ENCODE measurements at regions not wholly inside any gene's neighbourhood (a gene's known extent, or its start where the extent isn't known, plus 50 kb on each side); places are given as distances from the start of the nearest gene placed in this dataset.

DNA sequence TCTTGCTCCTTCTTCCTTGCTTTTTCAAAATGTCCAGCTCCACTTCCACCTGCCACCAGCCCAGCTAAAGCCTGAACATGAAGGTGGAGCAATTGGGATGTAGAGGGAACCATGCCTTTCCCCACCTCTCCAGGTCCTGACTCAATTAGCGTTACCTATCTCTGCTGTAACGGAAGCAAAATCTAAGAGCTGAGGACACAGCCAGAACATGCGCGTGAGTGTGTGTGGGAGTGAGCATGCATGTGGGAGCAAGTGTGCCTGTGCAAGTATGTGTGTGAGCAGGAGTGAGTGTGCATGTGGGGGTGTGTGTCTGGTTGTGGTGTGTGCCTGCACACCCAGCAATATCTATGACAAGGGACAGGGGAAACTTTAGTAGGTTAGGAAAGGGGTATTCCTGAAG lies 364.5 kb downstream of the MID1IP1 start:
- intact Hi-C loops (cut with DNase I): no loop called here
- 92 to 98% methylated on average over 4 of the region's 4 CpGs for WGBS, 2 donors
- Histone ChIP-seq H3K4me1 (no peaks in the 10 kb centered on the region), H3K36me3 (replicated peaks in 1 of 2; ENCODE audit: insufficient read depth in 1 of 2, low read depth in 2 of 2) (no peaks in the 10 kb centered on the region), H3K27ac (no peak overlapping the region), H3K27me3 (no peaks in the 10 kb centered on the region), H3K4me3 (no peak overlapping the region), H3K9me3 (no peaks in the 10 kb centered on the region)
- ATAC-seq: no peak
- no peak for DNase-seq
- TF ChIP-seq, protein P1, sequence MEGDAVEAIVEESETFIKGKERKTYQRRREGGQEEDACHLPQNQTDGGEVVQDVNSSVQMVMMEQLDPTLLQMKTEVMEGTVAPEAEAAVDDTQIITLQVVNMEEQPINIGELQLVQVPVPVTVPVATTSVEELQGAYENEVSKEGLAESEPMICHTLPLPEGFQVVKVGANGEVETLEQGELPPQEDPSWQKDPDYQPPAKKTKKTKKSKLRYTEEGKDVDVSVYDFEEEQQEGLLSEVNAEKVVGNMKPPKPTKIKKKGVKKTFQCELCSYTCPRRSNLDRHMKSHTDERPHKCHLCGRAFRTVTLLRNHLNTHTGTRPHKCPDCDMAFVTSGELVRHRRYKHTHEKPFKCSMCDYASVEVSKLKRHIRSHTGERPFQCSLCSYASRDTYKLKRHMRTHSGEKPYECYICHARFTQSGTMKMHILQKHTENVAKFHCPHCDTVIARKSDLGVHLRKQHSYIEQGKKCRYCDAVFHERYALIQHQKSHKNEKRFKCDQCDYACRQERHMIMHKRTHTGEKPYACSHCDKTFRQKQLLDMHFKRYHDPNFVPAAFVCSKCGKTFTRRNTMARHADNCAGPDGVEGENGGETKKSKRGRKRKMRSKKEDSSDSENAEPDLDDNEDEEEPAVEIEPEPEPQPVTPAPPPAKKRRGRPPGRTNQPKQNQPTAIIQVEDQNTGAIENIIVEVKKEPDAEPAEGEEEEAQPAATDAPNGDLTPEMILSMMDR (IDR thresholded peaks at IDR 0.05): no peak
- no peak for TF ChIP-seq POLR2A (IDR thresholded peaks at IDR 0.05)

- DNase-seq: no peak
- H3K27me3 ChIP-seq: no peaks in the 10 kb centered on the region
- no peaks in the 10 kb centered on the region for H3K9me3 ChIP-seq
- H3K4me3 ChIP-seq: no peak overlapping the region
- H3K36me3 ChIP-seq (replicated peaks in 1 of 2; ENCODE audit: insufficient read depth in 1 of 2, low read depth in 2 of 2): no peaks in the 10 kb centered on the region
- no peak overlapping the region for H3K27ac ChIP-seq
- no peak for ATAC-seq
- 70 to 72% methylated on average over 2 to 5 of the region's 5 CpGs for WGBS, 2 donors
- intact Hi-C loops (cut with DNase I): no loop called here
- TF ChIP-seq, protein P1 (IDR thresholded peaks at IDR 0.05): no peak
- no peak for TF ChIP-seq POLR2A (IDR thresholded peaks at IDR 0.05)
- no peaks in the 10 kb centered on the region for H3K4me1 ChIP-seq
Observed at GRCh38 chrX:39167791-39168190, 366.5 kb downstream of the MID1IP1 start.

DNA sequence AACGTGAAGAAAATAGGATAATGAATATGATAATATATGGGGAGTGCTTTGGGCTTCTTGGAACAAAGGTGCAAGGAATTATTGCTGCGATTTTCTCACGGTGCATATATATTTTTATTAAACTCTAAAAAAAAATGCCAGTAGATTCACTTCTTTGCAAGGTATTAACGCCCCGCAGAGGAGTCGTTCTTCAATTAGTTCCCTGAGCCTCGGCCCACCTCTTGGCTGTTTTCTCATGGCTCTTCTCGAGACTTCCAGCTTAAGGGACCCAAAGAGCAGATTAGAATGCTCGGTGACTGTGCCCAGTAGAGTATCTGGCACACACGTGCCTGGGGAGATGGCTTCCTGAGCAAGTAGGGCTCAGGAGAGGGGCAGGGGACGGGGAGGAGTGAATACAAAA lies 367.4 kb downstream of the MID1IP1 start:
- no peaks in the 10 kb centered on the region for H3K9me3 ChIP-seq
- H3K27ac ChIP-seq: no peak overlapping the region
- intact Hi-C loops (cut with DNase I): no loop called here
- no peaks in the 10 kb centered on the region for H3K27me3 ChIP-seq
- H3K4me3 ChIP-seq: no peak overlapping the region
- H3K4me1 ChIP-seq: no peaks in the 10 kb centered on the region
- 76 to 81% methylated on average over 11 of the region's 11 CpGs for WGBS, 2 donors
- no peak for TF ChIP-seq POLR2A (IDR thresholded peaks at IDR 0.05)
- DNase-seq: no peak
- ATAC-seq: no peak
- H3K36me3 ChIP-seq (replicated peaks in 1 of 2; ENCODE audit: insufficient read depth in 1 of 2, low read depth in 2 of 2): no peaks in the 10 kb centered on the region

GRCh38 chrX:39169976-39170375 lies 368.7 kb downstream of the MID1IP1 start:
- ATAC-seq: no peak

GRCh38 chrX:39170464-39170863 lies 369.2 kb downstream of the MID1IP1 start:
- intact Hi-C loops (cut with DNase I): no loop called here
- H3K4me1 ChIP-seq: no peaks in the 10 kb centered on the region
- DNase-seq (no peak), ATAC-seq (no peak)
- H3K27me3 ChIP-seq: no peaks in the 10 kb centered on the region
- H3K27ac ChIP-seq: no peak overlapping the region
- H3K9me3 ChIP-seq: no peaks in the 10 kb centered on the region
- 79 to 88% methylated on average over 3 of the region's 3 CpGs for WGBS, 2 donors
- H3K36me3 ChIP-seq (replicated peaks in 1 of 2; ENCODE audit: insufficient read depth in 1 of 2, low read depth in 2 of 2): no peaks in the 10 kb centered on the region
- no peak overlapping the region for H3K4me3 ChIP-seq
- TF ChIP-seq, protein P1 (IDR thresholded peaks at IDR 0.05): no peak
- no peak for TF ChIP-seq POLR2A (IDR thresholded peaks at IDR 0.05)

More at GRCh38 chrX:39169976-39170375, 368.7 kb downstream of the MID1IP1 start:
- 80 to 92% methylated on average over 1 of the region's 1 CpG for WGBS, 2 donors
- H3K27ac ChIP-seq: no peak overlapping the region
- H3K9me3 ChIP-seq: no peaks in the 10 kb centered on the region
- no peaks in the 10 kb centered on the region for H3K4me1 ChIP-seq
- intact Hi-C loops (cut with DNase I): no loop called here
- H3K36me3 ChIP-seq (replicated peaks in 1 of 2; ENCODE audit: insufficient read depth in 1 of 2, low read depth in 2 of 2): no peaks in the 10 kb centered on the region
- TF ChIP-seq, protein P1 (IDR thresholded peaks at IDR 0.05): no peak
- no peak for TF ChIP-seq POLR2A (IDR thresholded peaks at IDR 0.05)
- DNase-seq: no peak
- no peak overlapping the region for H3K4me3 ChIP-seq
- no peaks in the 10 kb centered on the region for H3K27me3 ChIP-seq

Measured in body of pancreas (tissue), 4 donors.